Activated CD4-positive, alpha-beta T cell treated with anti-CD3 and anti-CD28 coated beads, Interleukin-2, Interleukin-4, amounts not matched to agents 100 ng/mL and 50 ng/mL, durations not matched to agents 16 hours and 8 hours (primary cell): ENCODE measurements at regions not wholly inside any gene's neighbourhood (a gene's known extent, or its start where the extent isn't known, plus 50 kb on each side); places are given as distances from the start of the nearest gene placed in this dataset.

ENCODE experiments used
- DNase-seq: peaks from one replicate; pipeline ENCODE4 v3.0.0-alpha.2; 2020; ENCODE audit warnings: low spot score

DNA sequence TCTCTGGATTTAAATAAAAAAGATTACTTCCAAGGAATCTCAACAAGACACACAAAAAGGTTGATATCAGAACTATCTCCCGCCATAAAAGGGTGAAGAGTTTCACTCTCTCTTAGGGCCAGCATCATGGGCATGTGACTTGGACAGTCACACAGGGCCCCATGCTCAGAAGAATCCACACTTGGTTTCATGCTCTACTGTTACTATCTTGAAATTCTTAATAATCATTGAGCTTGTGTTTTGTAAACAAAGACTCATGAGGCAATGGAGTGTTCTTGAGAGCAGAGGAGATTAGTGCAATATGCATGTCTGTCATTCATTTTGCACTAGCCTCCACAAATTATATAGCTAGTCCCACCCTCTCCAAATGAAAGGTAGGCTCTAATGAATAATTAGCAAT is 58.4 kb downstream of the HMHB1 start:
- DNase-seq: no peak

DNA sequence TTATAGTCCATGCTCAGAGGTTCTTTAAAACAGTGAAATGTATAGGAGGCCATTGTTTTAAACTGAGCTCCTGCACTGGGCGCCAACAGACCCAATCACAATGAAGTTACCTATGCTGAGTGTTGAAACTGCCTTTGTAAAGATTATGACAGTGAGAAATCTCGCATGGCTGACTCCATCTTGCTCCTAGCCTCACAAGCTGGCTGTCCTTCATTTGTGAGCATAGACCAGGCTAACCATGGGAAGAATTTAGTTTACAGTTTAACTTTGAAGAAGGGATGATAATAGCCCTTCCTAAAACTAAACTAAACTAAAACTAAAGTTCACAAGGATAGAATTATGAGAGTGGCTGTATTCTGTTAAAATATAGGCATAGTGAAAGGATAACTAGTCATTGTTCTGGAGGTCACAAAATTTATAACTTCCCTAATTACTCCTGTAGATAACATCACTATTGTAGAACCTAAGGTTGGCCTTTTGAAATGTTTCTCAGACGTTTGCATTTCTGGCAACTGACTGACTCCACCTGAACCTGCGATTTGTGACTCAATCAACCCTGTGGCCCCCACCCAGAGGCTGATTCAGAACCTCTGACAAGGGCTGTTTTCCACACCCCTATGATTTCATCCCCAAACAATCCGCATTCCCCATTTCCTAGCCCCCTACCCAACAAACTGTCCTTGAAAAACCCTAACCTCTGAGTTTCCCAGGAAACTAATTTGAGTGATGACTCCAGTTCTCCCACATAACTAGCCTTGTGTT is 59.1 kb downstream of the HMHB1 start:
- no peak for DNase-seq

DNA sequence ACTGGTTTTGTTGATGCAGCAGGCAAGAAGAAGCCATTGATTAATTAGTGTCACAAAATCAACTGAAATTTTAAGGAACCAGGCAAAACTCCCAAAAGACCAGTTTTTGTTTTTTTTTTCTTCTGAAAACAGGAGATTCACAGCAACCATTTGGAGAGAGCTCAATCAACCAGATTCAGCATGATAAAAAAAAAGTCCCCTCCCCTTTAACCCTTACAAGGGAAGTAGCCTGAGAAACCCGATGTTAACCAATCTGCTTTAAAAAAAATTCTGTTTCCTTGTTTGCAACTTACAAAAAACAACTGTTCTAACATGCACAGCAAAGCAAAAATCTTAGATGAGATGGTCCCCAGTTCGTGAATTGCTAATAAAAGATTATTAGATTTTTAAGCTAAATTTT is 59.7 kb downstream of the HMHB1 start:
- no peak for DNase-seq

DNA sequence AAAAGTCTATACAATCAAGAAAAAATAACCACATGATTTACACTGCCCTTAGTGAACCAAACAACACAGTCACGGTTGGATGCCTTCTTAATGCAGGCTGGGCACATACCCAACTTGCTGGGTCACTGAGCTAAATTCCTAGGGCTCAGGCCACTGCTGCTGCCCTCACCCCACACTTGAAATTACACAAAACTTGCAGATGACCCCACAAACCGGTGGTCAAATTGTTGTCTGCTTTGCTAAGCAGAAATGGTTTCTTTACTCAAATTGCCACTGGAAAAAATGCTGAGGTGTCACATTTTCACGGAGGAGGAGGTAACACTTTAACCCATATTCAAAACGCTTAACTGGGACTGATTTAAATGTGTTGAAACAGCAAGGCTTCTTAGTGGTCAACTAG is 62.4 kb downstream of the HMHB1 start:
- no peak for DNase-seq

DNA sequence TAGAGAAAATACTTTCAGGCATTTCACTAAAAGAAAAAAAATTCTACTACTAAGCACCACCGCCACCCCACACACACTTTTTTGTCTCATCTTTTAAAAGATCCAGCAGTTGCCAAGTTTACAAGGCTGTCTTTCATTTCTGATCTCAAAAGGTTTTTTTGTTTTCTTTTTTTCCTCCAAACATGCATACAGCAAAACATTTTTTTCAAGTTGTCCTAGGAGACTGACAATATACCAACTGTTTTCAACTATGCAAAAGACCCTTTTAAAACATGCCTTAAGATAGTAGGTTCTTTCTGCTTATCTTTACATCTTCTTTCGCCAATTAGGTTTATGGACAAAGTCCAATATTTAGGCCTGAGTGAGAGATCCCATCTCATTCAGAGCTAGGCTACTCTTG is 65.2 kb downstream of the HMHB1 start:
- no peak for DNase-seq

DNA sequence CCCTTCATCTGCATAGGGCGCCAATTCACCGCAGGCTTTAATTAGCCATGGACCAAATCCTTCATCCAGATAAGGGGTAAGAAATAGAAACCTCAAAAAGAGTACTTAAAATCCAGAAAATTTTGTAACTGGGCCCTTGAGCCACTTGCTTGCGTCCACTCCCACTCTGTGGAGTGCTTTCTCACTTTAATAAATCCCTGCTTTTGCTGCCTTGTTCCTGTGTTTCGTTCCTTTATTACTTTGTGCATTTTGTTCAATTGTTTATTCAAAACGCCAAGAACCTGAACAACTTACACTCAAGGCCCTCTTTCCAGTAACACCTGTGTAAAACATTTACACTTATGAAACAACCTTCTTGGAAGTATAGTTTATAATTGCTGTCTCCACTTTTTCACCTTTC is 66.5 kb downstream of the HMHB1 start:
- no peak for DNase-seq

DNA sequence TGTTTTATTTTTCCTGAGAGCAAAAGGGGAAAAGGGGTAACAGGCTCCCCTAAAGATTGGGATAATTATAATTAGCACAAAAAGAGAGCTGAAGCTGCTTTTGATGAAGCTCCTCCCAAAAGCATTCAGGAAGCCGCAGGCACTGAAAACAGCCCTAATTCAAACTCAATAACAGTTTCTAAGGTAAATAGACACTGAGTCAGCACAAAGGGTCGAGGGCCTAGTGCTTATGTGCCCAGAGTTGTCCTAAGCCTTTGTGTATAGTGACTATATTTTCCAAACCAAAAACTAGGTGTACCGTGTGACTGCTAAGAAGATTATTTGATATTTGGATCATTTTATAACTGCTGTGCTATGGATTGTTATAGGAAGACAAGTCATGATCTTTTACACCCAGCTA is 67.7 kb downstream of the HMHB1 start:
- no peak for DNase-seq

DNA sequence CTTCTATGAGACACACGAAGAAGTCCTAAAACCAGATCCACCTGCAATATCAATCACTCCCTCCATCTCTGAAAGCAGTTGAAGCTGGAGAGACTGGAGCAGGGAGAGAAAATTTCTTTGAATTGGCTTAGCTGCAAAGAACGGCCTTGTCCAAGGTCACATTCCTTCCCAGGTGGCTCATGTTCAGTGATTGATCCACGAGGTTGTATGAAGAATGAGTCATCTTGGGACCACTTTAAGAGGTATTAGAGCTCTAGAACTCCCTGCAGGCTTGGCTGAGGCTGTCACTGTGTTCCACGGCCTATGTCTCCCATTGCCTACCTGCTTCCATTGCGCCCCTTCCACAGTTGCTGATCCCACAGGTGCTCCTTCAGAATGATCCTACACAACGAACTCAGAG is 68.2 kb downstream of the HMHB1 start:
- no peak for DNase-seq

DNA sequence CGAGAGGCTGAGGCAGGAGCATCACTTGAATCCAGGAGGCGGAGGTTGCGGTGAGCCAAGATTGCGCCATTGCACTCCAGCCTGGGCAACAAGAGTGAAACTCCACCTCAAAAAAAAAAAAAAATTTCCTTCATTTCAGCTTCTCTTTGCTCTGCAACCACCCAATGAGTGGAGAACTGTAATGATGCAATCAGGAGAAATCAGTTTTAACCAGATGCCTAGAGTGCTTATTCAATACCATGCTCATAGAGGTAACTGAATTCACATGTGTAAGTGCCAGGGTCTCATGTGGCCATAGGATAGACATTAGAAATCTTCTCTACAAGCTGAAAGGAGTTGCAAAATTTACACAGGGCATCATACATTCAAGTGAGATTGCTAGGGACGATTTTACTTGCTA is 70.6 kb downstream of the HMHB1 start:
- DNase-seq: no peak

DNA sequence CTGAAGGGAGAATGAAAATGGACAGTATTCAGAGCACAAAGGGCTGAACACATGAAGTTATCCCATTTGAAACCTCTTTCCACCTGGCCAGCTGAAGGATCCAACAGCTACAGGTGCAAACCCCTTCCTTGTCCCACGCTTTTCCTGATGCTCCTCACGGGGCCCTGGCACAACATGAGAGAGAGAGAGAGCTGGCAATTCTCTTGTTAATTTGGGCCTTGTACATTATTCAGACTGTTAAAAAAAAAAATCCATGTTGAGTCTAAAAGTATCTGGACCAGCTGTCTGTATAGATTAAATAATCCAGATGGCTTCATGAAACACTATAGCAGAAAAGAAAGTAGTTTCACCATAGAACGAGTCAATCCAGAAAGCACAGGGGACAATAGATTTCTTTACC is 74.1 kb downstream of the HMHB1 start:
- DNase-seq: no peak

DNA sequence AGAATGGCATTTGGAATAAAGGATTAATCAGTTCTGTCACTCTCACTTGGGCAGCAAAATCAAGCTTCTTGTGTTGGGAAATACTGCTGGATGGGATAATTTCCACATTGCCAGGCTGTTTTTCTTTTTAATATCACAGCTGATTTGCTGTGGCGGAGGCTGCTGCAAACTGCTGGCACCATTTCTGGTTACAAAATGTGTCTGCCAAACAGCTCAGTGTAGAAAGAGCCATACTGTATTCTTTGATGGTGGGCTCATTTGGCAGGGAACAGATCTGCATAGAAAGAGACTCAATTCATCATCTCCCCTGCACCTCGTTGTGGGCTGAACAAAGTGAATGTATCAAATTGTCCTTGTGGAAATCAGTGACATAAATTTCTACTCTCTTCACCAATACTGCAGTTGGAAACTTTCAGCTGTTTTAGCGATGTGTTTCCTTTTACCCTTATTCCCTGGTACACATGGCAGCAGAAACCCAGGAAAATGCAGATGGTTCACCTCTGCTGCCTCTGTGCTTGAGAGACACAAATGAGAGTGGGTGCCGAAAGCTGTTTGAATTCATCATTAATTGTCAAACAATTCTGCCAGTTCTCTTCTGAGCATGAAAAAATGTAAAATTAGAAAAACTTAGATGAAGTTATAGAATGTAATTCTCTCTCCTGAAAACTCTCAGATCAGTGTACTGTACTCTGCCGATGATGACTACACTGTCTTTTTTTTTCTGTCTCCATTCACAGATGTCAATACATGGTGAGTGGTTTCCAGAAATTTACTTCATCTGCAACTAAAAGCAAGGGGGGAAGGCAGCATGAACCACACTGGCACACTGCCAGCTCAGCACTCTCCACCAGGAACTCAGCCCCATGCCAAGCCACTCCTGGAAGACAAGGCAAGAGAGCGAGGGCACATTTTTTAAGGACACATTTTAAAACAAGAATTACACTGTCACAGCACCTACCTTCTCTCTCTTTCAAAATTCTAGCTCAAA is 75.0 kb downstream of the HMHB1 start:
- no peak for DNase-seq

DNA sequence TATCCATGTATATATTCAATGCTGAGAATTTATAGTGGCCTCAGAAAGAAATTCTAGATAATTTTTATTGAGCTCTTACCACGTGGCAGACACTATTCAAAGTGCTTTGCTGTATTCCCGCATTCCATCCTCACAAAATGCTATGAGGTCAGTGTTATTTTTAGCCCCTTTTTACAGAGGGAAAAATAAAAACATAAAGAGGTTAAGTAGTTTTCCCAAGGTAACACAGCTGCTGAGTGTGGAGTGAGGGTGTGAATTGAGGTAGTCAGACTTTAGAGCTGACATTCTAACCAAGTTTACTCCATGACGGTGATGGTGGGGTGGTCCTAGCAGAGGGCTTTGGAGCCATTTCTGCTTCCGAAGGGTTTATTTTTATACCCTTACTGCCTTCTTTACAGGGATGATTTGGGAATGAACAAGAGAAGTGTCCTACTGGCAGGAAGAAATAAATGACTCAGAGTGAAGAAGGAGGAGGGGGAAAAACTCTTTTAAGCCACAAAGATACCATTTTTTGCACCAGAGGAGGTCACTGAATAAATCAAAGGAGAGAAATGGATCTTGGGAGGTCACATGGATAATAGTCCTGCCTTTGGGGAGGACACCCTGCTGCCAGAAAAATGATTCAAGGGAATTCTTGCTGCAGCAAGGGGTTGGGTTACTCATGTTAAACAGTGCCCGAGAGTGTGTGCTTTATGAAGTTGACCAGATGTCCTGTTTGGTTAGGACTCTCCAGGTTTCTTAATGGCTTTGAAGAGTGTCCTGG is 76.1 kb downstream of the HMHB1 start:
- no peak for DNase-seq

DNA sequence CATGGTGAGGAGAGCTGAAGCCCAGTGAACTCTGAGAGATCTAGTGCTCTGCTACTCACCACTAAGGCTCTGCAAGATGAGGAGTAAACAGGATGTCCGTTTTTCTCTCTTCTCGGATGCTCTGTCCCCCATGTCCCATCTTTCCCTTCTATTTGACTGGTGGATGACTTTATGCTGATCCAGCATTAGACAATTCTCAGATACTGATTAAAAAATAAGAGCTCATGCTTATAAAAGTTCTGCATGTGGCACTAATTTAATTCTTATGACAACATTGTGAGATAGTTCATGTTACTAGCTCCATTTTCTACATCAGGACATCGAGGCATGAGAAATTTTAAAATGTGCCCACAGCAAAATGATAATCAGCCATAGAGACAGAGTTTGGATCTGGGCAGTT is 77.0 kb downstream of the HMHB1 start:
- DNase-seq: no peak

DNA sequence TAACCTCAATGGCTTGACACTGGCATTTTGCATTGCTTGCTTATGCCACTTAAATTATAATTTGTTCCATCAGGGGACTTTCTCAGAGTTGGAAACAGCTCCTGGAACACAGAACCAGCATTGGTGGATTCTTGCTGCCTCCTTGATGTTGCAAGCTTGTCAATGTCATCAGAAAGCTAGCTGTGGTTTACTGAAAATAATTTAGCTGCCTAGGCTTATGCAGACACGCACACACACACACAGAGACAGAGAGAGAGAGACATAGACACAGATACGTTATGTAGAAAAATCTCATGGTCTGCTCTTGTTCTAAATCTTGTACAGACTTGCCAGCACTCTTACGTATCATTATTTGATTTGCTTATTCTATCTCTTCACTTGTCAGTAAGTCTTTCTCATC is 78.0 kb downstream of the HMHB1 start:
- DNase-seq: no peak

DNA sequence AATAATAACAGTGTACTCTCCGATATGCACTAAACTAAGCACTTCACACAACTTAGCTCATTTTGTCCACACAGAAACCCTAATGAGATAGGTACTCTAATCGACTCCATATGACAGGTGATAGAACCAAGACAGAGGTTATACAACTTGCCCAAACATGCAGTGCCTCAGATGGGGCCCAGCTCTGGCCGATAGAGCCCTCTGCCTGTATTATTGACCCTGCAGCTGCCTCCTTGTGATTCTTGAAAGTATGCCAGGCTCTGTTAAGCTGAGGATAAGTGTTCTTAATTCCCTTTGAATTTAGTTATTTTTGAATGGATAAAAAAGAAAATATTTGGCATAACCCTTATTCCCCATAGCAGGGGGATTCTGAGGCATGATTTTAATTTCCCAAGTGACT is 78.5 kb downstream of the HMHB1 start:
- DNase-seq: no peak

DNA sequence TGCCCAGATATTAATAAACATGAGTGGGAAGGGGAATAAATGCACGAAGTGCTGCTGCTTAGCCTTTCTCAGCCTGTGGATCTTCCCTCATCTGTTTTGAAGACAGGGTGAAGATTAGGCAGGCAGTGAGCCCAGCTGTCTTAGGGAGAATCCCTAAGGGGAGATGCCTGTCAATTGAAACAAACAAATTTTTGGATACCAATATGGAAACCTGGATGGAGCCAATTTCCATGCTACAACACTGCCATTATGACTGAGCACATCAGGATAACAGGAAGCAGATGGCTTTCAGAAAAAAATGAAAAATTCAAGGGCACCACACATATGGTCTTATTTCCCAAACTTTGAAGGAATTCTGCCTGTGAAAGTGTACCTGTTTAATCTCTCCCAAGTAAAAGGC is 80.3 kb downstream of the HMHB1 start:
- no peak for DNase-seq

DNA sequence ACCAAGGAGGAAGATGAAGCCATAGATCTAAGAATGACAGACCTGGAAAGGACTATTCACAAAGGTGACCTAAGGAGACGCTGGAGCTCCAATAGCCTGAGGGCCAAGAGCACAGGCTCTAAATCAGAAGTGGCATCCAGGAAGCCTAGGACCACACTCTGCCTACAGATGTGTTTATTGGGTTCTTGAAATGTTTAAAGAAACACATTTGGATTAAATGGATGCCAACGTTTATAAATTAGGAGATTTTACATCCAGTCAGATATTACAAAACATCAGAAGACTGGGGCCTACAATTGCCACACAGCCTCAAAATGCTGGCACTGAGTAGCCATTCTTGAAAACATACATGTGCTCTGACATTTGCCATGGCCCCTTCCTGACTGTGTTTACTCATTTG is 80.9 kb downstream of the HMHB1 start:
- DNase-seq: no peak

DNA sequence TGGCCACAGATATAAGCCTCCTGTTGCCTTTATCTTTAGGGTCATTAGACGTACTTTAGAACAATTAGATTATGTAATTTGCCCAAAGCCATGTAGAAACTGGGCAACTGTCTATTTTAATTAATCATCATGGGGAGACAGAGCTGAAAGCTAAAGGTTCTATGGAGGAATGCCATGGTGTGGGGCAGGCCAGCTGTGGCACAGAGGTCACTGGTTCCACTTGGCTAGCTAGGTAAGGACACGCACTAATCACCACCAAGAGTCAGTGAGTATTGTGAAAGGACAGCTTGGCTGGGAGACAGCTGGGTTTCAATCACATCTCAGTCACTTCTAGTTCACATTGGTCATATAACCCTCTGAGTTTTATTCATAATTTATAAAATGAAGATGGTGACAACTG is 81.7 kb downstream of the HMHB1 start:
- no peak for DNase-seq

DNA sequence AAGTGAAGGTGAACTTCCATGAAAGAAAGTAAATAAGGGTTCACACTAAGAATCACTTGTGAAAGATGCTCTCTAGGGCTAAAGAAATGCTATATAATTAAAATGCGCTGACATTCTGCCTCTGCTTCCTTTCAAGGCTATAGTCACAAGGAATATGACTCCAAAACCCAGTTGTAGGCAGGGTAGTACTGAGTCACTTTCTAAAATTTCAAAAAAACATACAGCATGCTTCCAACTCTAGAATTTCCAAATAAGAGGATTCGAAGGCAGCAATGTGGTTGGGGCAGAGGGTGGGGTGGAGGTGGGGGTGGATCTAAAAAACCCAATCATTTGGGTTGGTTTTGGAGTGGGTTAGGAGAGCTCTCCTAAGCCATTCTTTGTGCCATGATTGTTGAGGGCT is 84.6 kb downstream of the HMHB1 start:
- DNase-seq: no peak

DNA sequence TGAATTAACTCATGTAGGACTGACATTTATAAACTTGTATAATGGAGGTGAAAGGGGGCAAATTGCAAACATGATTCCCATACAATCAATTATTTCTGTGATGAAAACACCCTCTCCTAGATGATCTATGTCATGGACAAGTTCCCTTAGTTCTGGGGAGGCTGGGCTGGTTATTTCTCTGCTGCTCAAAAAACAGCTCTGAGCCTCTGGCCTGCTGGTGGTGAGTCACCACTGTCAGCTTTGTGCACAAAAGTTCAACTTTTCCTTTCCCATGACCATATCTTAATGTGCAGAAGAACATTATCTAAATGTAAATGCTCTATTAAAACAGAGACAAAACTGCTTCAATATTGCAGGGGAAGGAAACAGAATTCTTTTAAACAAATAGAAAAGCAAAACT is 85.0 kb downstream of the HMHB1 start:
- no peak for DNase-seq

DNA sequence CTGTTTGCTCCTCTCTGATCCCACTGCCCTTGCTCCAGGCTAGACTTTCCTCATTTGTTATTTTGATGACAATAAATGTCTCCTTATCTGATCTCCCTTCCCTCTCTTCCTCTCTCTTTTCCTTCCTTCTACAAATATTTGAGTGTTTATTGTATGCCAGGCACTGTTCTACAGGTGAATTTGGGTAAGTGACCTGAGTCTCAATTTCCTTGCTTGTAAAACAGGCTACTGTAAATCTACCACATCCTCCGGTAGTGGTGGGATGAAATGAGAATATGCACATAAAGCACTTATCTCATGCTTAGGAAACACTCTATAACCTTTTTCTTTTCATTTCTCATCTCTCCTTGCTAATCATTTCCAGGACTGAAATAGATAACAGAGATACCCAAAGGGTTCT is 86.4 kb downstream of the HMHB1 start:
- peak; percentile 24 for DNase-seq

DNA sequence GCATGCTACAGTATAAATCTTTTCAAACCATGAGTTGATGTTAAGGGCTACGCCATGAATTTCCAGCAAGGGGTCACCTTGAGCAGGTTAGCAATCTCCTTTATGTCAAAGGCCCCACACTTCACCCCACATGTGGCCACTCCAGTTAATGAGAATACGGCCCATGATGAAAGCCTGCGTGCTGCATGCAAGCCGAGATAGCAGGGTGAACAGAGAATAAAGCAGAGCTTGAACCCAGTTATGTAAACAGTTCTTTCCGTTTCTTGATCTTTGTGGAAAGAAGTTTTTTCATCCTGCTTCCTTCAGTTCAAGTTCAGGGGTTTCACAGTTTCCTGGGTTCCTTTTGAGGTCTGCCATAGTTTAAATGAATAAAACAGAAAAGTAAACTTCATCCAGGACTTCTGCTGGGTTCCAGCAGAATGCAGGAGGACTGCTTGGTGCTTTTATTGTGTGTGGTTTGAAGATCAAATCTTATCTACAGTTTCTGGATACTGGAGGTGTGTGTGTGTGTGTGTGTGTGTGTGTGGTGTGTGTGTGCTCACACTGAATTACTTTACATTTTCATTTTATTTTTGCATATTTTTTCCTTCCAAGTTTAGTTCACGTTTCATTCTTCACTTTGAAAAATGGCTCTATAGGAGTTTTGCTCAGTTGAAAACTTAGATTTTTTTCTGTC is 87.1 kb downstream of the HMHB1 start:
- no peak for DNase-seq
